Activated CD8-positive, alpha-beta T cell treated with anti-CD3 and anti-CD28 coated beads, Interleukin-2, amount 10 ng/mL, durations not matched to agents 7 days and 5 days (primary cell): ENCODE measurements at regions not wholly inside any gene's neighbourhood (a gene's known extent, or its start where the extent isn't known, plus 50 kb on each side); places are given as distances from the start of the nearest gene placed in this dataset.
"Not testable (repeated sequence)": the region's sequence is repeated elsewhere in the genome, so short reads cannot be mapped to it uniquely, and the experiment has no call there.

Experiments
- ATAC-seq: fragments of 150-1000 bp; cut with Tn5 transposase; one replicate; pipeline ENCODE4 v1.10.0; 2021; ENCODE audit warnings: moderate library complexity
- CTCF ChIA-PET: fragments of 350-600 bp; sonication (Branson Sonifier 250); formaldehyde crosslinking; loops from one replicate; lab custom pipeline; 2021; ENCODE audit warnings: antibody characterized with exemption; lab: Charles Lee
- POLR2A ChIA-PET: fragments of 350-600 bp; sonication (Branson Sonifier 250); formaldehyde crosslinking; loops from one replicate; lab custom pipeline; 2021; ENCODE audit warnings: antibody characterized with exemption; lab: Charles Lee
- DNase-seq: peaks from one replicate; pipeline ENCODE4 v3.0.0-alpha.2; 2020
- H3K27ac Mint-ChIP-seq: one replicate; pipeline ENCODE4 v1.8.0; 2021; ENCODE audit warnings: mild to moderate bottlenecking, mixed read lengths
- H3K27me3 Mint-ChIP-seq: one replicate; pipeline ENCODE4 v1.8.0; 2021; ENCODE audit warnings: low read depth, mixed read lengths
- H3K36me3 Mint-ChIP-seq: one replicate; pipeline ENCODE4 v1.8.0; 2021; ENCODE audit warnings: low read depth, mixed read lengths
- H3K4me1 Mint-ChIP-seq: one replicate; pipeline ENCODE4 v1.8.0; 2021; ENCODE audit warnings: low read depth, mixed read lengths
- H3K4me3 Mint-ChIP-seq: one replicate; pipeline ENCODE4 v1.8.0; 2021; ENCODE audit warnings: mild to moderate bottlenecking, mixed read lengths
- H3K9me3 Mint-ChIP-seq: one replicate; pipeline ENCODE4 v1.8.0; 2022; ENCODE audit warnings: mixed read lengths; ENCODE audit not compliant: insufficient read depth

DNA sequence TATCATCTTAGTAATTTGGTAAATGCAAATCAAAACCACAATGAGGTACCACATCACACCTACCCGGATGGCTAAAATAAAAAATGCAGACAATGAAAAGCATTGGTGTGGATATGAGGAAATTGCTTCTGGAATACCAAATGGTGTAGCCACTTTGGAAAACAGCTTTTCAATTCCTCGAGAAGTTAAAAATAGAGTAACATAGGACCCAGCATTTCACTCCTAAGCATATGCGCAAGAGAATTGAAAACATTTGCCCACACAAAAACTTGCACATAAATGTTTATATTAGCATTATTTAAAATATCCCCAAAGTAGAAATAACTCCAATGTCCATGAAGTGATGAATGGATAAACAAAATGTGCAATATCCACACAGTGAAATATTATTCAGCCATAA, 608.7 kb downstream of the ISL1 start:
- no peak overlapping the region for H3K27ac Mint-ChIP-seq
- POLR2A ChIA-PET = no interaction called here
- CTCF ChIA-PET = no interaction called here
- H3K9me3 Mint-ChIP-seq = no peaks in the 10 kb centered on the region
- H3K4me1 Mint-ChIP-seq = no peaks in the 10 kb centered on the region
- no peaks in the 10 kb centered on the region for H3K36me3 Mint-ChIP-seq
- H3K27me3 Mint-ChIP-seq = no peaks in the 10 kb centered on the region
- no peak overlapping the region for H3K4me3 Mint-ChIP-seq
- ATAC-seq (no peak), DNase-seq (no peak)

DNA sequence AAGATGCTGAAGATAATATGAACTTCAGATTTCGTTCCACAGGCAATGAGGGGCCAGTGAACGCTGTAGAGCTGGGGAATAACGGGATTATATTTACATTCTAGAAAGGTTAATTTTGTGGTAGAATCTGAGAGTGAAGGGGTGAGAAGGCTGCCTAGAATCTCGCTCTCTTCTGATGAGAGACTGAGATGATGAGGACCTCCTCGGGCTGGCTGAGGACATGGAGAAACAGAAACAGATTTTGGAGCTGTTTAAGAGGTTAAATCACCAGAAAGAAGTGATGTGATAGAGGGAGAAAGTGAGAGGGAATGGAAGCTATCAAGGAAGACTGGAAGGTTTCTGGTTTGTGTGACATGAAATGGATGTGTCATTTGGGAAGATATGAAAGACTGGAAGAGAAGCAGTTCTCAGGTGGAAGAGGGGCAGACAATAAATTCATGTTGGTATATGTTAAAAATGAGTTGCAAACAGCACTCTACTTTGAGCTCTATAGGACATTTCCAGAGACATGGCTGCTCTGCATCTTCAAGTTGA, 612.6 kb downstream of the ISL1 start:
- no peak overlapping the region for H3K4me3 Mint-ChIP-seq
- no peaks in the 10 kb centered on the region for H3K4me1 Mint-ChIP-seq
- no peak for DNase-seq
- H3K27me3 Mint-ChIP-seq = no peaks in the 10 kb centered on the region
- no peak for ATAC-seq
- no peaks in the 10 kb centered on the region for H3K36me3 Mint-ChIP-seq
- ChIA-PET POLR2A (no interaction called here), CTCF (no interaction called here)
- no peak overlapping the region for H3K27ac Mint-ChIP-seq
- no peaks in the 10 kb centered on the region for H3K9me3 Mint-ChIP-seq

DNA sequence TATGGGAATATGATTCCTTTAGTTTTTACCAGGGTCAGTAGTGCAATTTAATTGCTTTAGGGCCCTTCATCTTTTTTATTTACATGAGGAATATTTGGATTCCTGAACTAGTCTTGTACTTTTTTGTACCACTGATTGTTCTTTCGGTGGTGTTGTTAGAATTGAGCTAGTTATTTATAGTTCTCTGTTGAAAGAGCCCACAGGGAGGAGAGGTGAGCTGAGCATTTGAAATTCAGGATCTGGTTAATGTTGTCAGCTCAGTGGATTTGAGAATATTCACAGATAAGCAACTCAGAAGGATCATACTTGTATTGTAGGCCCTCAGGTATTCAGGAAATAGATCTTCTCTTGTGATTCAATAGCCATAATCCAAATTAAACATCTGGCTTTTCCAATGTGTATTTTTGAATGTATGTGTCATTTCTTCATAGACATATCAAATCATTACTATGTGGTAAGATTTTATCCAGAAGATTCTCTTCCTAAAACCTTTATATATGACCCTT, 613.2 kb downstream of the ISL1 start:
- POLR2A ChIA-PET = no interaction called here
- DNase-seq (no peak), ATAC-seq (no peak)
- CTCF ChIA-PET = no interaction called here
- H3K4me3 Mint-ChIP-seq = no peak overlapping the region
- no peaks in the 10 kb centered on the region for H3K27me3 Mint-ChIP-seq
- H3K36me3 Mint-ChIP-seq = no peaks in the 10 kb centered on the region
- no peak overlapping the region for H3K27ac Mint-ChIP-seq
- no peaks in the 10 kb centered on the region for H3K9me3 Mint-ChIP-seq
- no peaks in the 10 kb centered on the region for H3K4me1 Mint-ChIP-seq

DNA sequence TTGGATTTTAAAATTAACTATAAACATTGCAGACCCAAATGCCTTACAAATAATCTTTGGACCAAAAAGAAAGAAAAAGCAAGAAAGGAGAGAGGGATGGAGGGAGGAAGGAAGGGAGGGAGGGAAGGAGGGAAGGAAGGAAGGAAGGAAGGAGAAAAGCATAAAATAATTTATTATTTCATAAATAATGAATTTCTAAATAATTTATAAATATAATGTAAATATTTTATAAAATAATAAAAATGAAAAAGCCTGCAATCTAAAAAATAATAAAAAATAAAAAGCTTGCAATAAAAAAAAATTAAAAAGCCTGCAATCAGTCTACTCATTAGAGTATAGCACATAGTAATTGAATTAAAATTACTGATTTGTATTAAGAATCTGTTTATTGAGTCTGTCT, 614.3 kb downstream of the ISL1 start:
- no peak for ATAC-seq
- H3K4me1 Mint-ChIP-seq = no peaks in the 10 kb centered on the region
- no peak overlapping the region for H3K27ac Mint-ChIP-seq
- no peak for DNase-seq
- H3K27me3 Mint-ChIP-seq = no peaks in the 10 kb centered on the region
- H3K36me3 Mint-ChIP-seq = no peaks in the 10 kb centered on the region
- POLR2A ChIA-PET = no interaction called here
- no peak overlapping the region for H3K4me3 Mint-ChIP-seq
- CTCF ChIA-PET = no interaction called here
- H3K9me3 Mint-ChIP-seq = no peaks in the 10 kb centered on the region

DNA sequence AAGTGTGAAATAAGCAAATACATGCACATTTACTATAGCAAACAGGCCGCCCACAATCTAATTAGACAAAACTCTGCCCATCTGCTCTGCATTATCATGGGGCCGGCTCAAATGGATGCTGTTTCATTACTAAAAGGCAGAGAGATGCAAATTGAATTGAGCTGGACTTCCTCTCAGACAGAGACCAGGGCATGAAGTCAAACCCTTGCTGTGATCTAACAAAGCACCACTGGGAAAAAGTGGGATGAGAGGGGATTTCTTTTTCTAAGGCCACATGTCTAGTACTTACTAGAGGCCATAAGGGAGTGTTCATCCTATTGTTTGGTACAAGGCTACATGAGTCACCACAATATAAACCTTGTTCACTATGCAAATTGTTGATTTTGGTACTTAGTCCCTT, 614.7 kb downstream of the ISL1 start:
- Mint-ChIP-seq H3K36me3 (no peaks in the 10 kb centered on the region), H3K27ac (no peak overlapping the region)
- CTCF ChIA-PET = no interaction called here

DNA sequence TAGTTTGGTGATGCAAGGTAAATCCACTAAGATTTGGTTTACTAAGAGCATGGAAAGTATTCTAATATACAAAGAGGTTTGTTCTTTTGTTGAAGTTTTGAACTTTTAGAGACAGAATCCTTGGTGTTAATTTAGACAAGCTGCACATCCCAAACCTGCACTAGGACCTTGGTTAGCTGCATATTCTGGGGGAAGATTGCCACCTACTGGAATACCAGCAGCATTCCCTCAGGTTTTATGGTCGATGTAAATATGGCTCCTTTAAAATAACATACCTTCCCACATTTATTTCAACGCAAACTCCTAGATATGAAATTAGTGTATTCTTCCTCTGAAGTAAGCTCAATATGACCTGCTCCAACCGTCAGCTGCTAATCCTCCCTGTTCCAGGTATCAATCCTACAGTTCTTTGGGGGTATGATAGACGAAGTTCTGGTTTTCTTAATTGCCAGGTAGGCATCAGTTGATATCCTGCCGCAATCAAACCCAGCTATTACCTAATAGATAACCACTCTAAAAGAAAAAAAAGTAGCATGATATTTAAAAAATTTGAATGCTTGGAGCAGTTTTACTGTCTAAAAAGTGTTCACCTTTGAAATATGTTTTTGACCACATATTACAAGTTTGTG, 624.1 kb downstream of the ISL1 start:
- no peaks in the 10 kb centered on the region for H3K27me3 Mint-ChIP-seq
- H3K36me3 Mint-ChIP-seq = no peaks in the 10 kb centered on the region
- ChIA-PET POLR2A (no interaction called here), CTCF (no interaction called here)
- ATAC-seq (no peak), DNase-seq (no peak)
- no peak overlapping the region for H3K27ac Mint-ChIP-seq
- H3K4me3 Mint-ChIP-seq = no peak overlapping the region
- no peaks in the 10 kb centered on the region for H3K4me1 Mint-ChIP-seq
- no peaks in the 10 kb centered on the region for H3K9me3 Mint-ChIP-seq

More for the DNA sequence above, 614.7 kb downstream of the ISL1 start:
- POLR2A ChIA-PET = no interaction called here
- Mint-ChIP-seq H3K27me3 (no peaks in the 10 kb centered on the region), H3K4me3 (no peak overlapping the region), H3K9me3 (no peaks in the 10 kb centered on the region), H3K4me1 (no peaks in the 10 kb centered on the region)
- ATAC-seq (no peak), DNase-seq (no peak)

DNA sequence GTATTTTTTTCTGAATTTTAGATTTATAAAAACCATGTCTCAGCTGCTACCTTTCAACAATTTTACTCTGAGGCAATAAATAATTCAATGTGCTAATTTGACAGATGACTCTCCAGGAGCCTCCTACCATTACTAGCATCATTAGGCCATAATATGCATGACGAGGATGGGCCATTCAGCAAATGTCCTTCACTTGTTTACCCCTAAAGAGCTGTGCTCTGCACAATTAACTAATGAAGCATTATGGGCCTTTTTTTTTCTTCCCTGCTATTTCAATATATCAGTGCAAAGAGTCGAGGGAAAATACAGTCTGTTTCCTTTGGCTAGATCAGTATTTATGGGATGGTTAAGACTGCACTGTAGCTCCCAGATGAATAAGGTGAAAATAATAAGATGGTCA, 627.2 kb downstream of the ISL1 start:
- ATAC-seq (no peak), DNase-seq (no peak)
- H3K27ac Mint-ChIP-seq = no peak overlapping the region
- no peaks in the 10 kb centered on the region for H3K36me3 Mint-ChIP-seq
- POLR2A ChIA-PET = no interaction called here
- no peaks in the 10 kb centered on the region for H3K9me3 Mint-ChIP-seq
- H3K4me1 Mint-ChIP-seq = no peaks in the 10 kb centered on the region
- CTCF ChIA-PET = no interaction called here
- H3K27me3 Mint-ChIP-seq = no peaks in the 10 kb centered on the region
- no peak overlapping the region for H3K4me3 Mint-ChIP-seq

DNA sequence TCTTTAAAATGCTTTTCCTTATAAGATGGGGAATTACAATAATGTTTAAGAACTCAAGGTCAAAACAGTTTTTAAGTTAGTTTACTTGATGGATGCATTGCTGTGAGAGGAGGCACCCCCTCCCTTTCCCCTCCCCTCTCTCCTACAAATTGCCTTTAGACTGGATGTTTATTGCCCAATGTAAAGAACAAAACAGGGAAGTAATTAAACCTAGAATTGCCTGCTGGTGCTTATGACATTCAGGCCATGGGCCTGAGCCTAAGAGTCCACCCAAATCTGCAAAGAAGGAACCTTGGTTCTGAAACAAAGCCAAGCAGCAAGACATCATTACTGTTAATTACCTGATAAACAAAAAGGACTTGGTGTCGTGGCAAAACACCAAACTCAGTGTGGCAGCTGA, 630.3 kb downstream of the ISL1 start:
- ChIA-PET POLR2A (no interaction called here), CTCF (no interaction called here)

DNA sequence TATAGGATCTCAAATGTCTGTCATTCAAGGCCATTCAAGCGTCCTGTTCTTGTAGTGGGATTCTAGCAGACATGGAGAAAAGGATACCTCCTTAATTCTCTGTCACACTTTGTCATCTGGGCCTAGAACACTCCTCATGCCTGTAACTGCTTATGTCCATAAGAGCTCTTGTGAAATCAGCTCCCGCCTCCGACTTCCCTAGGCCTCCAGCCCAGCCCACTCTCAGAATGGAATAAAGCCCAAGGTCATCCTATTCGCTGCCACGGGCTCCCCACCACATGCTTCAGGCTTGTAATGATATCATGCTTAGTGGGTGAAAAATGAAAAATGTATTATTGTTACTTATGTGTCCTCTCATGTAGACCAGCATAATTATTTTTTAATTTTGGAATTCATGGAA, 632.5 kb downstream of the ISL1 start:
- DNase-seq (no peak), ATAC-seq (no peak)
- H3K27me3 Mint-ChIP-seq = no peaks in the 10 kb centered on the region
- H3K4me1 Mint-ChIP-seq = no peaks in the 10 kb centered on the region
- no peaks in the 10 kb centered on the region for H3K36me3 Mint-ChIP-seq
- POLR2A ChIA-PET = no interaction called here
- no peaks in the 10 kb centered on the region for H3K9me3 Mint-ChIP-seq
- no peak overlapping the region for H3K4me3 Mint-ChIP-seq
- CTCF ChIA-PET = no interaction called here
- no peak overlapping the region for H3K27ac Mint-ChIP-seq

More for the DNA sequence above, 630.3 kb downstream of the ISL1 start:
- Mint-ChIP-seq H3K36me3 (no peaks in the 10 kb centered on the region), H3K4me3 (no peak overlapping the region), H3K9me3 (no peaks in the 10 kb centered on the region), H3K4me1 (no peaks in the 10 kb centered on the region), H3K27me3 (no peaks in the 10 kb centered on the region), H3K27ac (no peak overlapping the region)
- DNase-seq = no peak
- no peak for ATAC-seq

DNA sequence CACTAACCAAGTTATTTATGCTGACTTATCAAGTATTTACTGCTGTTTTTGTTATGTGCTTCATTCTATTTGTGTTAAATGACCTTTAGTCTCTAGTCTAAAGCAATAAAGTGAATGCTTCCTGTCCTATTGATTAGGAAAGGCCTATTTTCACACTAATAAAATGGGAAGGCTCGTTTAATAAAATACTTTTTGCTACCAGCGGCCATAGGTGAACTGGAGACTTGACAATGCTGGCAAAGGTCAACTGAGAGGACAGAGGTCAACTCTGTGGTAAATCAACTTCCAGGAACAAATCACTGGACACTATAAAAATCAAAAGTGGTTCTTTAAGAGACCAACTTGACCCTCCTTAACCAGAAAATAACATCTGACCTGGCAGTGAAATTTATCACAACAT, 634.3 kb downstream of the ISL1 start:
- Mint-ChIP-seq H3K27ac (no peak overlapping the region), H3K27me3 (no peaks in the 10 kb centered on the region), H3K4me3 (no peak overlapping the region), H3K36me3 (no peaks in the 10 kb centered on the region), H3K9me3 (no peaks in the 10 kb centered on the region), H3K4me1 (no peaks in the 10 kb centered on the region)
- CTCF ChIA-PET = no interaction called here
- ATAC-seq (no peak), DNase-seq (no peak)
- POLR2A ChIA-PET = no interaction called here

DNA sequence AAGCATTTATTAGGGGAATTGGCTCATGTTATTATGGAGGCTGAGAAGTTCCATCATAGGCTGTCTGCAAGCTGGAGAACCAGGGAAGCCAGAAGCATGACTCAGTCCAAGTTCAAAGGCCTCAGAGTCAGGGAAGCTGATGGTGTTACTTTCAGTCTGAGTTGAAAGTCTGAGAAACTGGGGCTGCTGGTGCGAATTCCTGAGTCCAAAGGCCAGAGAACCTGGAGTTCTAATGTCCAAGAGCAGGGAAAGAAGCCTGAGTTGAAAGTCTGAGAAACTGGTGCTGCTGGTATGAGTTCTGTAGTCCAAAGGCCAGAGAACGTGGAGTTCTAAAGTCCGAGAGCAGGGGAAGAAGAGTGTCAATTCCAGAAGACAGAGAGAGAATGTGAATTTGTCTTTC, 641.1 kb downstream of the ISL1 start:
- Mint-ChIP-seq H3K27me3 (no peaks in the 10 kb centered on the region), H3K4me1 (no peaks in the 10 kb centered on the region), H3K9me3 (no peaks in the 10 kb centered on the region), H3K4me3 (no peak overlapping the region), H3K27ac (no peak overlapping the region), H3K36me3 (no peaks in the 10 kb centered on the region)
- DNase-seq = no peak
- POLR2A ChIA-PET = no interaction called here
- CTCF ChIA-PET = no interaction called here
- ATAC-seq = no peak

DNA sequence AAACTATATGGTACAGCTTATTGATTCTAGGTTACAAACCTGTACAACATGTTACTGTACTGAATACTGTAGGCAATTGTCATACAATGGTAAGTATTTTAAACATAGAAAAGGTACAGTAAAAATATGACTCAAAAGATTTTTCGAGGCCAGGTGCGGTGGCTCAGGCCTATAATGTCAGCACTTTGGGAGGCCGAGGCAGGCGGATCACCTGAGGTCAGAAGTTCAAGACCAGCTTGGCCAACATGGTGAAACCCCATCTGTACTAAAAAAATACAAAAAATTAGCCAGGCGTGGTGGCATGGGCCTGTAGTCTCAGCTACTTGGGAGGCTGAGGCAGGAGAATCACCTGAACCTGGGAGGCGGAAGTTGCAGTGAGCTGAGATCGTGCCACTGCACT, 646.6 kb downstream of the ISL1 start:
- H3K4me3 Mint-ChIP-seq, H3K36me3 Mint-ChIP-seq, POLR2A ChIA-PET, H3K4me1 Mint-ChIP-seq, CTCF ChIA-PET, H3K9me3 Mint-ChIP-seq, H3K27me3 Mint-ChIP-seq, ATAC-seq, DNase-seq, H3K27ac Mint-ChIP-seq: not testable (repeated sequence)

DNA sequence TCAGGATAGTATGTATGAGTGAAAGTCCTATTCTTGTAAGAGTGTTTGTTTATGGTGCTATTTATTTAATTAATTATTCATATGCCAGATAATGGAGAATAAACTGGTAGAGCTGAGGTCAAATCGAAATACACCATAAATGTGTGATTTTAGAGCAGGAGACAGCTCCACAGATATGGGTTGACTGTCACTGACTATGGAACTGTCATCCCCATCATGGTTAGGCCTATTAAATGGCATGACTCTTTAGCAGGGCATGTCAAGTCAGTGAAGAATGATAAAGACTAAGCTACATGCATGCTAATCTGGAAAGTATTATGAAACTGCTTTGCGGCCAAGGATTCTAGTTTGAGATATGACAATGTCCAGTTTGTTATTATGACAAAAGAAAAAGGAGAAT, 658.6 kb downstream of the ISL1 start:
- Mint-ChIP-seq H3K4me3 (no peak overlapping the region), H3K27ac (no peak overlapping the region), H3K4me1 (no peaks in the 10 kb centered on the region), H3K36me3 (no peaks in the 10 kb centered on the region), H3K27me3 (no peaks in the 10 kb centered on the region), H3K9me3 (no peaks in the 10 kb centered on the region)
- ChIA-PET CTCF (no interaction called here), POLR2A (no interaction called here)
- DNase-seq (no peak), ATAC-seq (no peak)
